Hematopoietic multipotent progenitor cell (in vitro differentiated cells): ENCODE measurements at regions not wholly inside any gene's neighbourhood (a gene's known extent, or its start where the extent isn't known, plus 50 kb on each side); places are given as distances from the start of the nearest gene placed in this dataset. TPM values are rescaled to one million over a fixed set of nuclear protein-coding genes. Genes with fewer than 3 reads are reported as not detected.

ENCODE experiments used
- DNase-seq, 3 donors: peaks; one replicate each; pipeline ENCODE4 v3.0.0-alpha.2; 2011 to 2015; ENCODE audit warnings: low read depth in 2 of 3, low spot score in 2 of 3
- small RNA-seq: library from RNA; depleted of rRNA; stranded (forward); fragments of <200 nt; gene quantifications from one replicate; pipeline ENCODE3, GENCODE V24; 2012

- DNase-seq = no peak
These were observed 66.9 kb upstream of the PCDH7 start for GRCh38 chr4:30653291-30653690.

DNA sequence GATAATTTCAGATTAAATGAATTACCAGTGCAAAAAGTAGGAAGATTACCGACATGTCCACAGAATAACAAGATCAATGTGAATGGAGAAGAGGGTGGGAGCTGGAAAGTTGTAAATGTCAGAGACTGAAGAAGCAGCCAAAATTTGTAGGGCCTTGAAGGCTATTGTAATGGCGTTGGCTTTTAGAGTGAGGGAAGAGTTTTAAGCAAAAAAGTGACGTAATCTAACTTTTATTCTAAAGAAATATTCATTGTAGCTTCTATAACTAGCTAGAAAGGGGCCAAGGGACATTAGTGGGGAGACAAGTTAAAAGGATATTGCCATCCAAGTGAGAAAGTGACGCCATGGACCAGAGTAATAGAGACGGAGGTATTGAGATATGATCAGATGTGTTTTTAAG lies 63.3 kb upstream of the PCDH7 start:
- DNase-seq = no peak

DNA sequence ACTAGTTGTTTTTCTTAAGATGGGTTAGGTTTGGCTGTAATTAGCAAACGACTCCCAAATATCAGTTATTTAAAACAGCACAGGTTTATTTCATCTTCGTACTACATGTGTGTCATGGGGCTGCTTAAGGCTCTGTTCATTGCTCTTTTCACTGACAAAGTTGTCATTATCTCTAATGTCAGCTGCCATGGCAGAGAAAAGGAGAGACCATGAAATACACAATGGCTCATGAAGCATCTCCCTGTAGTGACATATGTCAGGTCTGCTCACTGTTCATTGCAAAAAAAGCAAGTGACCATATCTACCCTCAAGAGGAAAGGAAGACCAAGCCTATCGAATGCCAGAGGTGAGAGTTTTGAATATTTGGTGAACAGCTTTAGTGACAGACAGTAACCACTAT lies 52.2 kb upstream of the PCDH7 start:
- no peak for DNase-seq

DNA sequence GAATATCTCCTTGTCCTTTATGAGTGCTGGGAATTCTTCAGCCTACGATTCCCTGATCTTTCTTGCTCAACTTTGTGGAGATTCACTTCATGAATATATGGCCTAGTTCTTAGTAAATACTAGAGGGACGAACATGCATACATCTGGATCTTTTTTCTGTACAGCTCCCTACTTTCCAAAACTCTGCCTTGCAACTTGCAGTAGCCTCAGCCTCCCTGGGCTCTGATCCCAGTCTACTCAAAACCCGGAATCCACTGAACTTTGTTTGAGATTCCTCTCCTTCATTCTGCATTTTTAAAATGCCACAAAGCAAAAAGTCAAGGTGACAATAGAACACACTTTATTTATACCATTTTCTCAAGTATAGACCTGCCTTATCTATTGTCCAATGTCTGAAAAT lies 50.0 kb upstream of the PCDH7 start:
- DNase-seq = no peak

Small RNAs in the stretch of these regions (small RNA-seq; reads per million reads assigned to genes)
- gene AC097510.1 = not detected
